GM18502 (cell line): ENCODE measurements at regions not wholly inside any gene's neighbourhood (a gene's known extent, or its start where the extent isn't known, plus 50 kb on each side); places are given as distances from the start of the nearest gene placed in this dataset.
"Not testable (repeated sequence)": the region's sequence is repeated elsewhere in the genome, so short reads cannot be mapped to it uniquely, and the experiment has no call there.

Experiments used
- ATAC-seq: cut with Tn5 transposase; IDR thresholded peaks from one replicate; pipeline ENCODE4 v1.9.1; 2021; ENCODE audit warnings: mild to moderate bottlenecking; ENCODE audit not compliant: unreplicated experiment, poor library complexity

DNA sequence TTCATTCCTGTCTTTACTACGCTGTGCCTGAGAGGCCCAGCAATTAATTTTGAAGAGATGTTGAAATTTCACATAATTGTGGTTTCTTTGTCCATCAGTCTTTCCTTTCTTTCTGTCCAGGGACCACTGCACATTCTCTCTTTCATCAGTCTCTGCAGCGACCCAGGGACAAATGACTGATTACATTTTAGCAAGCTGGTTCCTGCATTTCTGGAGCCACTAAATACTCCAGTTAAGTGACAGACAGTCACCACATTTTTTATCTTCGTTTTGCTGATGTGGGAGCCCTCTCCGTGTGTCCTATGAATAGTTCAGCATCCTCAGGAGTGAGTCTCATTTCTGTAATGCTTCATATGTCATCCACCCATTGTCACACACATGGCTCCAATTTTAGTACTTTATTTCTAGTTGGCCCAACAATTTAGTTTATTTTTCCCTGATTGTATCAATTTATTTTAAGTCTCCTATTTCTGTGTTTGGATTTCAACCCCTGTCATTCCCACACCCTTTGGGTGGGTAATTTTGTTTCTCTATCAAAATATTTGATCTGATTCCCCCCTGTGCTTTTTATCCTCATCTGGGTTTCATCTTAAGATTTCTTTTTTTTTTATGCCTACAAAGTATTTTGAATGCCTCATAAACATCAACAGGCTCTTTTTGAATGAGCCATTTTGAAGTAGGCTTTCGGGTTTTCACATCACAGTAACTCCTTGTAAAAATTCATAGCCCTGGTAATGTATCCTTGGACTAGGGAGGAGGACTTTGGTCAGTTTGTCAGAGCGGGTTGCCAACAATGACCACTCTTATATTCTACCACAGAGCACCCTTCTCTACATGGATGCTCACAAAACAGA lies 1196.5 kb downstream of the GALC start:
- ATAC-seq = no peak

DNA sequence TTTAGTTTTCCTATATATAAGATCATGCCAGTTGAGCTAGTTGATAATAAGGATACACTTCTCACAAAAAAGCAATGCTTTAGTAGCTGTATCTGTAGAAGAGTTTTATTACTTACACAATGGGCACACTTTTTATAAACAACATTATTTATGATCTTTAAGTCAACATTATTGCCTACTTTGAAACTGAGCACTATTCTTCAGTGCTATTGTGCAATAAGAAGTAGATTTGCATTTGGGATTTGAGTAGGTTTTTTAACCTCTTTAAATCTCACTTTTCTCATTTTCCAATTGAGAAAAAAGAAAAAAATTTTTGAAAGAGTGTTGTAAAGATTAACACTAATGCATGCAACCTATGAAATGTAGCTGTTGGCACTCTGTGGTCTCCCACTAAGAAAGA lies 1198.3 kb downstream of the GALC start:
- no peak for ATAC-seq

DNA sequence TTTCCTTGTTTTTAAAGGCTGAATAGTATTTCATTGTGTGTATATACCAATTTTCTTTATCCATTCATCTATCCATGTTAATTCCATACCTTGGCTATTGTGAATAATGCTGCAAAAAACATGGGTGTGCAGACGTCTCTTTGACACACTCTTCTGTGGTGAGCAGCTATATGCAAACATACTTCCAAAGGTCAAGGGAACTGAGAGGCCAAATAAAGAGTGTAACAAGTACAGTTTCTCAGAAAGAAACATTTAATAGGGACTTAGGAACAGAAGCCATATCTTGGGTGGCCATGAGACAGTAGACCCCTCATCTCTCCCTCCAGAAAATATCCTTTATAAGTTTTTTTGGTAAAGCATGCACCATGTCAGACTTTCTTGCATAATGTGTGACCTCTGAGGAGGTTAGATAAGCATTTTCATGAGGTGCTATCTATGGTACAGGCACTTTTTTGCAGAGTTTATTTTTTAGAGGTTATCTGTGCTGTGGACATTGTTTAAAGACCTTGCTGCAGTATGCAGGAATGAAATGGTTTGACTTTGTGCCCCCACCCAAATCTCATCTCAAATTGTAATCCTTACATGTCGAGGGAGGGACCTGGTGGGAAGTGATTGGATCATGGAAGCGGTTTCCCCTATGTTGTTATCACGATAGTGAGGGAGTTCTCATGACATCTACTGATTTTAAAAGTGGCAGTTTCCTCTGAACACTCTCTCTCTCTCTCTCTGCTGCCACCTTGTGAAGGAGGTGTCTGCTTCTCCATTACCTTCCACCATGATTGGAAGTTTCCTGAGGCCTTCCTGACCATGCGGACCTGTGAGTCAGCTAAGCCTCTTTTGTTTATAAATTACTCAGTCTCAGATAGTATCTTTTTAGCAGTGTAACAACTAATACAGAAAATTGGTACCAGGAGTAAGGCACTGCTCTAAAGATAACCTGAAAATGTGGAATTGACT lies 1202.3 kb downstream of the GALC start:
- ATAC-seq = no peak

DNA sequence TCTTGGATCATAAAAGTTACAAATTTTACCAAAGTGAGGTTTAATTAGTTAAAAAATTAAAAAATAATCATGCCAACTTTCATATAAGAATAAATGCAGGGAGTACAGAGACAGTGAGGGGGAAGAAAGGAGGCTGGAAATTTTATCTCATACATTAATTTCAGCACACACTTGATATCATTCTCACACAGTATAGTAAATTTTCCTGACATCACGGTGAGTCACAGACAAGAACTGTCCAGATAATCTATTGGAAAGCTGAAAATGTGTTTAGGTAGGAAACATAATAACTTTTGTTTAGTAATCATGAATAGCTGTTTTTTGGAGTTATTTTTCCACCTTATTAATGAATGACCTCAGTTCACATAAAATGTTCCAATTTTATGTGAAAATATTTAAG lies 1204.8 kb downstream of the GALC start:
- ATAC-seq = no peak

DNA sequence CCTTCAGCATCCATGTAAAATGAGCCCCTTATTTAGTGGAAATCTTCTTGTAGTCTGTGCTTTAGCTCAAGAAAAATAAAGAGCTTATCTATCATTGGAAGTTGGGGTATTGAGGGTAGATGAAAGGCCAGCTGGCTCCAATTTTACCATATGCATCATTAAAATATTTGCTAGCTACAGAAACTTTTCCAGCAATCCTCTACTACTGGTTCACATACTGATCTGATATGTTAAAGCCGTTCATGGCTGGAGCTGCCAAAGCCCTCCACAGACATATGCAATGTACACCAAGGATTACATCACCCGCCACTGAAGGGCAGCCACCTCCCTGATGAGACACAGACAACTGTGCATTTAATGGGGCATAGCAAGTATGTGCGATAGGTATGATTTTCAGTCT lies 1205.3 kb downstream of the GALC start:
- ATAC-seq = no peak

DNA sequence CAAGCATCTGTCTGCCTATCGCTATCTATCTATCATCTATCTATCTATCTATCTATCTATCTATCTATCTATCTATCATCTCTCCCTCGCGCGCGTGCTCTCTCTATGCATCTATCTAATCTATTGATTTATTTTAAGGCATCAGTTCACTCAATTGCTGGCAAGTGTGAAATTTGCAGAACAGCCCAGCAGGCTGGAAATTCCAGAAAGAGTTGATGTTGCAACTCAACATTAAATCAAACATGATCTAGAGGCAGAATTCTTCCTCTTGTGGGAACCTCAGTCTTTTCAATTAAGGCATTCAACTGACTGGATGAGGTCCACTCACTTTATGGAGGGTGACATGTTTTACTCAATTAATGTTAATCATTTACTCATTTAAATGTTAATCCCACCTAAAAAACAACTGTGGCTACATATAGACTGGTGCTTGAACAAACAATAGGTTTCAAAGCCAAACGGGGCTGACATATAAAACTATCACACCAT lies 1210.8 kb downstream of the GALC start:
- ATAC-seq = no peak

DNA sequence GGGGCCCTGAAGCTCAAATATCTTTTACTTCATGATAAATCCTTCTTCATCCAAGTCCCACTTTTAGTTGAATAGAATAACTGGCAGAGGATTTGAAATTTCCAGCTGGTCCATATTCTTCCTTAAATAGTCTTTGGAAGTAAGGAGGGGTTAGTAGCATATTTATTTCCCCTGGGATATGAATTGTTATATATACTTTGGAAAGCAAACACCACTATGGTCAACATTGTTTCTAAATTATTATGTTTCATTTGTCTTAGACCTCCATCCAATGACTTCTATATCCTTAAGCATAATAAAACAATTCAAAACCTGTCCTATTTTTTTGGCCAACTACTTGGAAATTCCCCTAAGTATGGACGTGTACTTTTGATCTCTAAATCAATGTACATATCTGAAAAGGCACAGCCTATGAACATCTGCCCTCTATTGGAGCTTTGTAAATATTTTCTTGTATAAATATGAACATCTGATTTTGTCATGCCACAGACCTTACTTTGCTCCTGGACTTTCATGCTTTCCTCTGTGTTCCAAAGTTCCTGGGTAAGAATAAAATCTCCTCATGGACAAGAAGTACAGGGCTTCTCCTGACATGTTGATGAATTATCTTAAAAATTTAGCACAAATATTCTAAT lies 1212.0 kb downstream of the GALC start:
- no peak for ATAC-seq

DNA sequence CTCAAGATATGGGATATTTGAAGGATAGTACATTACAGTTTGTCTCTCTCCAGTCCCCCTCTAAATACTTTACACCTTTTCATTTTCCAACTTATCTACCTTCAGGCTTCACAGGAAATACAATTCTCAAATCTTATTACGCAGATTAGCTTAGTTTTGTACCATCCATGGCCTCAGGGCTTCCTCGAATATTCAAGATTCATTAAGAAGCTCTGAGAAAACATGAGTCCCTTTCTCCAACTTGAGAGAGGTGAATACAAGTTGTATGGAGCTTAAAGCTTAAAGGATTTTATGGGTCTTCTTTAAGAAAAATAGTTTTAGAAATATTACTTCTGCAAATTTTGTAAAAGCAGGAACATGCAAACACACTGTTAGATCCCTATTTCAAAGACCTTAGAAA lies 1212.5 kb downstream of the GALC start:
- no peak for ATAC-seq

DNA sequence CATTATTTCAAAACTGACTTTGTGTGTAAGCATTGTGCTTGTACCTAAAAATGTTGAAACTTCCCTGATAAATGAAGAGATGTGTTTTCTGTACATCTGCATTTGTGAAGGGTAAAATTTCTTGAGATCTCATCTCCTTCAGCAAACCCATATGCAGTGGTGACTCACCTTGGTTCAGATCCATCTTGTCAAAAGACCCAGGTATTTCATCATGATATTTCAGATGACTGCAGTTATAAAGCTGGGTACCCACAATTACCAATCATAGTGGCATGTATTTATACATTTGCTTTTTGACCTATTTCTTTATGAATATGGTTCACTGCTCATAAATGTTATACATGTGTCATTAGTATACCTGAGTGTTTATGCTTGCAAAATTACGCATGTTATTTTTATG lies 1213.6 kb downstream of the GALC start:
- no peak for ATAC-seq

DNA sequence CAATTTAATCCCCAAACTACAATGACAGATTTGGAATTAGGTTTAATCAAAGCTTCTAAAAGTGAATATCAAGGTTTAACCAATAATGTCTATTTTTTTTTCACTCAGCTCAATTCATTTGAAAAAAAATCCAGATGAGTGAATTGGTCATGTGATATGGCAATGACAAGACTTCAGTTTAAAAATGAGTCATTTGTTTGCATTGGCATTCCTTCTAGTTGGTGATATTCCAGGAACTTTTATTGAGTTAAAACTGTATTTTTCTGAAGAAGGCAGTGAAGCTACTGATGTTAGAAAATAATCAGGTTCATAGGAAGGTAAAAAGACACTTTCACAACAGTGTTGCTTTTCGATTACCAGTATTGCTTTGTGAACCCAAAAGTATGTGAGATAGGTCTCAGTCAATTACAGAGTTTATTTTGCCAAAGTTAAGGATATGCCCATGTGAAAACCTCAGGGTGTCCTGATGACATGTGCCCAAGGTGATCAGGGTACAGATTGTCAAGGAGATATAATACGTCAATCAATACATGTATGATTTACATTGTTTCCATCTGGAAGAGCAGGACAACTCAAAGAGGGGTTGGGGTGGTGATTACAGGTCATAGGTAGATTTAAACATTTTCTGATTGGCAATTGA lies 1214.9 kb downstream of the GALC start:
- no peak for ATAC-seq

DNA sequence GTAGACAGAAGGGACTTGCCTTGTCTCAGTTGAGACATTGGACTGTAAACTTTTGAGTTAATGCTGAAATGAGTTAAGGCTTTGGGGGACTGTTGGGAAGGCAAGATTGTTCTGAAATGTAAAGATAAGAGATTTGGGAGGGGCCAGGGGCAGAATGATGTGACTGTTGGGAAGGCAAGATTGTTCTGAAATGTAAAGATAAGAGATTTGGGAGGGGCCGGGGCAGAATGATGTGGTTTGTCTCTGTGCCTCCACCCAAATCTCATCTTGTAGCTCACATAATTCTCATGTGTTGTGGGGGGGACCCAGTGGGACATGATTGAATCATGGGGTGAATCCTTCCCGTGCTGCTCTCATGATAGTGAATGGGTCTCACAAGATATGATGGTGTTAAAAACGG lies 1217.1 kb downstream of the GALC start:
- not testable (repeated sequence) for ATAC-seq

DNA sequence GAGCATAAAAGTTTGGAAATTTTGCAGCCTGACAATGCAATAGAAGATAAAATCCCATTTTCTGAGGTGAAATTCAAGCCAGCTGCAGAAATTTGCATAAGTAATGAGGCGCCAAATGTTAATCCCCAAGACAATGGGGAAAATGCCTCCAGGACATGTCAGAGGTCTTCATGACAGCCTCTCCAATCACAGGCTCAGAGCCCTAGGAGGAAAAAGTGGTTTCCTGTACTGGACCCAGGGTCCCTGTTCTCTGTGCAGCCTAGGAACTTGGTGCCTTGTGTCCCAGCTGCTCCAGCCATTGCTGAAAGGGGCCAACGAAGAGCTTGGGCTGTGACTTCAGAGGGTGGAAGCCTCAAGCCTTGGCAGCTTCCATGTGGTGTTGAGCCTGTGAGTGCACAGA lies 1218.1 kb downstream of the GALC start:
- ATAC-seq = no peak

DNA sequence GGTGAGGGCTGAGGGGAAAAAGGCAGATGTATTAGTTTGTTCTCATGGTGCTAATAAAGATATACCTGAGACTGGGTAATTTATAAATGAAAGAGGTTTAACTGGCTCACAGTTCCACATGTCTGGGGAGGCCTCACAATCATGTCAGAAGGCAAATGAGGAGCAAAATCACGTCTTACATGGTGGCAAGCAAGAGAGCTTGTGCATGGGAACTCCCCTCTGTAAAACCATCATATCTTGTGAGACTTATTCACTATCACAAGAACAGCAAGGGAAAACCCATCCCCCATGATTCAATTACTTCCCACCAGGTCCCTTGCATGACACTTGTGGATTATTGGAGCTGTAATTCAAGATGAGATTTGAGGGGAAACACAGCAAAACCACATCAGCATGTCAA lies 1220.9 kb downstream of the GALC start:
- no peak for ATAC-seq

DNA sequence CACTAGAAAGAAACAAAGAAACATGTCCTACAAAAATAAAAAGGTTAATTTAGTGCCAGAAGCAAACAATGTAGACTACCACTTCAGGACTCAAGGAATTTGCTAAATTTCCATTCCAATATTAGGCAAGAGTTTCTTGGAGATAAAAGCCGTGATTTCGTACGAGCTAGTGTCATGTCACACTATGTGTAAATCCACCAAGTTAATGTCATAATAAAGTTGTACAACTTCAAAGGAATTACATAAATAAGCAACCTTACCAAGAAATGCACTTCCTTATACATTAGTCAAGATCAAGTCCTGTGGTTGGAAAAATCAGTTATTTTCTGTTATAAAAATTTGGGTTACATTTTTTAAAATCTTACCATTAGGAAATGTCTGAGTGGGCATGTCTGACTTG lies 1222.8 kb downstream of the GALC start:
- no peak for ATAC-seq

DNA sequence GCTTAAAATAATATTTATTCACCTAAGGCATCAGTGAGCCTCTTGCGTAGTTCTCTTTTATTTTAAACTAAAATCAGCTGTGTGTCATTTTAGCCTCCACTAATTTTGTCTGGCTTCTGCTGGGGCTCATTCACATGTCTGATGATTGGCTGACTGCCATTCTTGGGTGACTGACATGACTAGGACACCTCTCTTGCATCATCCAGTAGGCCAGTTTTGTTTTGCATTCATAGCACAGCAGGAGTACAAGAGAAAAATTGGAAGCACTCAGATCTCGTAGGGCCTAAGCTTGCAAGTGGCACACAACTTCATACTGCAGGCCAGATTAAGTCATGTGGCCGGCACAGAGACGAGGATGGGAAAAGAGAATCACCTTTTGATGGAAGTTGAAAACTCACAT lies 1226.5 kb downstream of the GALC start:
- ATAC-seq = no peak

DNA sequence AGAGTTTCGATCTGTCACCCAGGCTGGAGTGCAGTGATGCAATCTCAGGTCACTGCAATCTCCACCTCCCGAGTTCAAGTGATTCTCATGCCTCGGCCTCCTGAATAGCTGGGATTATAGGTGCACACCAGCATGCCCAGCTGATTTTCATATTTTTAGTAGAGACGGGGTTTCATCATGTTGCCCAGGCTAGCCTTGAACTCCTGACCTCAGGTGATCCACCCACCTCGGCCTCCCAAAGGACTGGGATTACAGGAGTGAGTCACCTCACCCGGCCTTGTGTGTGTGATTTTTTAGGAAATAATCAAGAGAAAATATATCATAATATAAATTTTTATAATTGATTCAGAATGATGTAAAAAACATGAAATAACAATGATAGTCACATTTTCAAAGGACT lies 1231.4 kb downstream of the GALC start:
- no peak for ATAC-seq

DNA sequence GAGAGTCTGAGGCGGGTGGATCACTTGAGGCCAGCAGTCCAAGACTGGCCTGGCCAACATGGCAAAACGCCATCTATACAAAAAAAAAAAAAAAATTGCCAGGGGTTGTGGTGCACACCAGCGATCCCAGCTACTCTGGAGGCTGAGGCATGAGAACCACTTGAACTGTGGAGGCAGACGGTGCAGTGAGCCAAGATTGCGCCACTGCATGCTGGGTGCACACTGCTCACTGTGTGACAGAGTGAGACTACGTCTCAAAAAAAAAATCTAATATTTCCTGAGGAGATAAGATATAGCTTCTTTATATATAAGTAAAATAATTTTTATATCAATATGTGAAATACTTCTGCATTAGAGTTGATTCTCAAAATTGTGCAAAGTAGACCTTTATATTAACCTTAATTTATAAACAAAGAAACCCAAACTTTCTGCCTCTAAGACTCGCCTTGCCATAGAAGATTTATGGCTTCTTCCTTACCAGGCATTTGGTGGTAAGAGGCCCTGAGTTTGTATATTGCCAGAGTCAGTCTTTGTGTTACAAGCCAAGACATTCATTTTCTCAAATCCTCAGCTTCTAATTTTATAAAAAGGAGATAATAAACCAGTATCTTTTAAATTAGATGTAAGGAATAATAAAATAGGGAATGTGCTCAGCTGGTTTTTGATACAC lies 1226.7 kb downstream of the FLRT2 start:
- no peak for ATAC-seq

DNA sequence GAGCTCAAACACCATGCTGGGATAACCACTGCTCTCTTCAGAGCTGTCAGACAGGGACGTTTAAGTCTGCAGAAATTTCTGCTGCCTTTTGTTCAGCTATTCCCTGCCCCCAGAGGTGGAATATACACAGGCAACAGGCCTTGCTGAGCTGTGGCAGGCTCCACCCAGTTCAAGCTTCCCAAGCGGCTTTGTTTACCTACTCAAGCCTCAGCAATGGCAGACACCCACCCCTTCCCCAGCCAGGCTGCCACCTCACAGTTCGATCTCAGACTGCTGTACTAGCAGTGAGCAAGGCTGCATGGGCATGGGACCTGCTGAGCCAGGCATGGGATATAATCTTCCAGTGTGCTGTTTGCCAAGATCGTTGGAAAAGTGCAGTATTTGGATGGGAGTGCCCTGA lies 1220.5 kb downstream of the FLRT2 start:
- ATAC-seq = not testable (repeated sequence)

DNA sequence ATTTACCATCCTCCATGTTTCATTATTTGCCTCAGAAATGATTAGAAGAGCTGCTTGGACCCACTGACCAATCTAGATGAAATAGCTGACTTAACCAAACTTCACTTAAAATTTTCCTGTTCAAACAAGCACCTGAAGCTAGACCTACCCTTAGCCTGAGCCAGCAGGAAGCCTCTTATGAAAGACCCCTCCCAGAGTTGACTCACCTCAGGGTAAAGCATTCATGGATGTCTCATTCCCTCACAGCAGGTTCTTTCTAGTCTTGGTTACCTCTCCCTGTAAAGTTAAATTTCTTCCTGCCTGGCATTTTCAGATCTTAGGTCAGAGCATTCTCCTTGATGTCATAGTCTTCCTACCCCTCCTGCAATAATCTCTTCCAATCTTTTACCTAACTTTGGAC lies 1209.8 kb downstream of the FLRT2 start:
- no peak for ATAC-seq

DNA sequence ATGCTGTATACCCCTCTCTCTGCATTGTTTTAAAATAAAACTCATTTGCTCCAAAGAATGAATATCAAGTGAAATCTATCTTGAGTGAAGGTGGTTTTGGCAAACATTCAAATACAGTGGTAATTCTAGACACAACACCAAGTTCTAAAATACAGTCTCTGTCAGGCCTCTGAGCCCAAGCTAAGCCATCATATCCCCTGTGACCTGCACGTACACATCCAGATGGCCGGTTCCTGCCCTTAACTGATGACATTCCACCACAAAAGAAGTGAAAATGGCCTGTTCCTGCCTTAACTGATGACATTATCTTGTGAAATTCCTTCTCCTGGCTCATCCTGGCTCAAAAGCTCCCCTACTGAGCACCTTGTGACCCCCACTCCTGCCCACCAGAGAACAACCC lies 1201.5 kb downstream of the FLRT2 start:
- not testable (repeated sequence) for ATAC-seq
